ENCODE measurements at regions not wholly inside any gene's neighbourhood (a gene's known extent, or its start where the extent isn't known, plus 50 kb on each side); places are given as distances from the start of the nearest gene placed in this dataset.

DNA sequence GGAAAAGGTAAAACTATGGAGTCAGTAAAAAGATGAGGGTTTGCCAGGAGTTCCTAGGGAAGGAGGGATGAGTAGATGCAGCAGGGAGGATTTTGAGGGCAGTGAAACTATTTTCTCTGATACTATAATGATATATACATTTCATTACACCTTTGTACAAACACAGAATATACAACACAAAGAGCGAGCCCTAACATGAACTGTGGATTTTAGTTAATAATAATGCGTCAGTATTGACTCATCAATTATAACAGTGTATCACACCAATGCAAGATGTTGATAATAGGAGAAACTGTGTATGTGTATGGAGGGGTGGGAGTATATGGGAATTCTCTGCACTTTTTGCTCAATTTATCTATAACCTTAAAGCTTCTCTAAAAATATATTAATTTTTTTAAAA, 404.3 kb upstream of the NOVA1 start:
- TF ChIP-seq BHLHE40 (IDR thresholded peaks at IDR 0.05; ENCODE audit: low read depth, low read length) (no peak), FOS (IDR thresholded peaks at IDR 0.05; ENCODE audit: low read depth, low read length) (no peak), CEBPB (IDR thresholded peaks at IDR 0.05; ENCODE audit: low read depth, low read length) (no peak), MXI1 (IDR thresholded peaks at IDR 0.05; ENCODE audit: borderline replicate concordance, low read depth, low read length) (no peak), MAZ (IDR thresholded peaks at IDR 0.05; ENCODE audit: borderline replicate concordance, low read depth, low read length) (no peak), CTCF (conservative IDR thresholded peaks at IDR 0.05; ENCODE audit: low read depth, low read length) (no peak), ELK1 (IDR thresholded peaks at IDR 0.05; ENCODE audit: borderline replicate concordance, low read depth, low read length) (no peak), RAD21 (IDR thresholded peaks at IDR 0.05; ENCODE audit: low read length) (no peak), NFE2L2 (IDR thresholded peaks at IDR 0.05; ENCODE audit: low read depth, low read length) (no peak), RCOR1 (IDR thresholded peaks at IDR 0.05; ENCODE audit: insufficient replicate concordance, low read length) (no peak), SMC3 (IDR thresholded peaks at IDR 0.05; ENCODE audit: low read depth, low read length) (no peak), CHD1 (IDR thresholded peaks at IDR 0.05; ENCODE audit: low read depth, low read length) (no peak), MAFK (IDR thresholded peaks at IDR 0.05; ENCODE audit: low read depth, low read length) (no peak), RFX5 (IDR thresholded peaks at IDR 0.05; ENCODE audit: low read depth, low read length) (no peak), USF2 (IDR thresholded peaks at IDR 0.05; ENCODE audit: low read depth, low read length) (no peak), POLR2A (IDR thresholded peaks at IDR 0.05; ENCODE audit: low read depth, low read length) (no peak)
- Histone ChIP-seq H3K4me3 (ENCODE audit: insufficient read depth, low read depth, low read length) (no peak overlapping the region), H3K9me3 (ENCODE audit: control insufficient read depth, insufficient read depth, low read length) (peaks cover 2% of the 10 kb centered on the region; the same call in 1 of the 2 replicates), H3K23ac (ENCODE audit: low read depth, low read length) (no peak overlapping the region), H2AFZ (replicated peaks; ENCODE audit: low read length, poor library complexity) (no peak overlapping the region), H4K20me1 (ENCODE audit: insufficient read depth, low read length) (no peaks in the 10 kb centered on the region), H2BK120ac (ENCODE audit: low read depth, low read length) (no peak overlapping the region), H2BK5ac (ENCODE audit: low read depth, low read length, poor library complexity, severe bottlenecking) (no peak overlapping the region), H3K27ac (ENCODE audit: insufficient read depth, low read length) (no peak overlapping the region), H4K8ac (ENCODE audit: low read depth in 2 of 2, low read length in 2 of 2) (no peak overlapping the region), H4K91ac (ENCODE audit: insufficient read depth, low read depth, low read length) (no peak overlapping the region), H2BK20ac (ENCODE audit: low read depth, low read length) (no peak overlapping the region), H3K79me1 (ENCODE audit: low read depth in 1 of 2, low read length in 2 of 2) (no peaks in the 10 kb centered on the region), H3K56ac (ENCODE audit: extremely low read depth, insufficient read depth, low read length) (no peak overlapping the region), H3K9ac (ENCODE audit: low read depth, low read length) (no peak overlapping the region), H2AK9ac (replicated peaks; ENCODE audit: low read depth, low read length, poor library complexity) (no peak overlapping the region), H2AK5ac (ENCODE audit: low read depth, low read length) (no peak overlapping the region), H3K36me3 (ENCODE audit: control insufficient read depth, insufficient read depth, low read length) (no peaks in the 10 kb centered on the region), H3K9me1 (ENCODE audit: insufficient read depth, low read length) (no peaks in the 10 kb centered on the region), H4K5ac (ENCODE audit: low read depth, low read length) (no peak overlapping the region), H3K4me1 (ENCODE audit: control insufficient read depth, insufficient read depth, low read length) (no peaks in the 10 kb centered on the region), H3K27me3 (ENCODE audit: control insufficient read depth, insufficient read depth, low read length) (no peaks in the 10 kb centered on the region), H3K4ac (ENCODE audit: low read depth, low read length) (no peak overlapping the region), H2BK15ac (ENCODE audit: low read depth, low read length) (no peak overlapping the region), H3K4me2 (ENCODE audit: low read depth, low read length) (no peak overlapping the region), H3K14ac (replicated peaks; ENCODE audit: low read depth, low read length) (no peak overlapping the region), H3K18ac (ENCODE audit: low read depth, low read length) (no peak overlapping the region)
- no CpG with 5 or more reads among the region's 2 CpGs for WGBS, 2 experiments (ENCODE audit: extremely low coverage in 2 of 2, insufficient read length in 1 of 2)
- ChIA-PET POLR2A (ENCODE audit: unreplicated experiment) (no interaction called here), CTCF (no interaction called here)
- in situ Hi-C loops (cut with MboI; ENCODE audit: low sequenced_read_pairs) (no loop called here), dilution Hi-C loops (cut with HindIII; ENCODE audit: low sequenced_read_pairs, unreplicated experiment) (no loop called here), intact Hi-C loops (cut with micrococcal nuclease) (no loop called here)
- DNase-seq: no peak
- ATAC-seq (ENCODE audit: low read depth): no peak
- BruUV-seq (replicated peaks): no TSS peak

Data from IMR-90 (cell line).